Esophagus squamous epithelium (tissue), 5 donors: ENCODE measurements at regions not wholly inside any gene's neighbourhood (a gene's known extent, or its start where the extent isn't known, plus 50 kb on each side); places are given as distances from the start of the nearest gene placed in this dataset.

Experiments used
- DNase-seq: peaks from one replicate; lab custom pipeline; 2025; lab: John Stamatoyannopoulos, UW
- H3K27ac ChIP-seq, 4 donors: fragments of 200-600 bp; sonication (generic); one replicate each; pipeline ENCODE4 v1.5.1; 2016 to 2019; ENCODE audit warnings: mild to moderate bottlenecking in 1 of 4
- H3K27me3 ChIP-seq, 4 donors: fragments of 200-600 bp; sonication (generic); 1 replicate in 3 of 4; 2 replicates in 1 of 4; pipeline versions ENCODE4 v1.5.1 to v1.6.0; 2017 to 2021; ENCODE audit warnings: antibody characterized with exemption in 1 of 4
- H3K36me3 ChIP-seq, 3 donors: fragments of 200-600 bp; sonication (generic); one replicate each; pipeline ENCODE4 v1.5.1; 2016 to 2019
- H3K4me1 ChIP-seq, 3 donors: fragments of 200-600 bp; sonication (generic); one replicate each; pipeline ENCODE4 v1.5.1; 2017 to 2019
- H3K4me3 ChIP-seq, 4 donors: fragments of 200-600 bp; sonication (generic); 1 replicate in 3 of 4; 2 replicates in 1 of 4; pipeline ENCODE4 v1.5.1; 2016 to 2019; ENCODE audit warnings: mild to moderate bottlenecking in 2 of 4, moderate library complexity in 1 of 4
- H3K9me3 ChIP-seq, 3 donors: fragments of 200-600 bp; sonication (generic); one replicate each; pipeline ENCODE4 v1.5.1; 2016 to 2019
- POLR2A ChIP-seq, 4 donors: fragments of 450-650 bp; IDR thresholded peaks; one replicate each; pipeline ENCODE4 v1.6.1; 2017; ENCODE audit warnings: antibody characterized with exemption in 4 of 4, mild to moderate bottlenecking in 4 of 4, moderate library complexity in 3 of 4
- WGBS, 2 donors: methylation state at CpG; one replicate each; pipeline ENCODE4 v1.1.5; 2018; 5-methylcytosine and 5-hydroxymethylcytosine counted together
- intact Hi-C: fragments of 100-400 bp; cut with DNase I; formaldehyde crosslinking; loops from one replicate; pipeline ENCODE4 v1.15.0; 2022
- TF ChIP-seq, protein P1 (sequence below), 6 experiments: fragments of 450-650 bp in 4 of 6; fragments of 200-600 bp in 2 of 6; sonication (generic) in 2 of 6; IDR thresholded peaks; one replicate each; pipeline ENCODE4 v1.5.1; 2016 to 2019; ENCODE audit warnings: antibody characterized with exemption in 6 of 6, mild to moderate bottlenecking in 4 of 6, moderate library complexity in 4 of 6
- donor health status: DM: yes; HTN: yes; CAD: no.

GRCh38 chr7:21358648-21359047, 69.2 kb upstream of the SP4 start:
- Histone ChIP-seq H3K4me3 (no peak overlapping the region), H3K9me3 (no peaks in the 10 kb centered on the region), H3K4me1 (no peaks in the 10 kb centered on the region), H3K27me3 (peaks cover 0 to 22% (median 0%) of the 10 kb centered on the region in 4 donors), H3K36me3 (no peaks in the 10 kb centered on the region), H3K27ac (no peak overlapping the region)
- intact Hi-C loops, result no loop called here
- WGBS, 2 donors, result 74% methylated on average over 5 of the region's 5 CpGs
- TF ChIP-seq POLR2A (IDR thresholded peaks at IDR 0.05), result no peak
- TF ChIP-seq, protein P1, sequence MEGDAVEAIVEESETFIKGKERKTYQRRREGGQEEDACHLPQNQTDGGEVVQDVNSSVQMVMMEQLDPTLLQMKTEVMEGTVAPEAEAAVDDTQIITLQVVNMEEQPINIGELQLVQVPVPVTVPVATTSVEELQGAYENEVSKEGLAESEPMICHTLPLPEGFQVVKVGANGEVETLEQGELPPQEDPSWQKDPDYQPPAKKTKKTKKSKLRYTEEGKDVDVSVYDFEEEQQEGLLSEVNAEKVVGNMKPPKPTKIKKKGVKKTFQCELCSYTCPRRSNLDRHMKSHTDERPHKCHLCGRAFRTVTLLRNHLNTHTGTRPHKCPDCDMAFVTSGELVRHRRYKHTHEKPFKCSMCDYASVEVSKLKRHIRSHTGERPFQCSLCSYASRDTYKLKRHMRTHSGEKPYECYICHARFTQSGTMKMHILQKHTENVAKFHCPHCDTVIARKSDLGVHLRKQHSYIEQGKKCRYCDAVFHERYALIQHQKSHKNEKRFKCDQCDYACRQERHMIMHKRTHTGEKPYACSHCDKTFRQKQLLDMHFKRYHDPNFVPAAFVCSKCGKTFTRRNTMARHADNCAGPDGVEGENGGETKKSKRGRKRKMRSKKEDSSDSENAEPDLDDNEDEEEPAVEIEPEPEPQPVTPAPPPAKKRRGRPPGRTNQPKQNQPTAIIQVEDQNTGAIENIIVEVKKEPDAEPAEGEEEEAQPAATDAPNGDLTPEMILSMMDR (IDR thresholded peaks at IDR 0.05), result no peak
- no peak for DNase-seq

- no peak for DNase-seq
- H3K4me3 ChIP-seq, result no peak overlapping the region
- intact Hi-C loops, result no loop called here
- no peaks in the 10 kb centered on the region for H3K36me3 ChIP-seq
- no peaks in the 10 kb centered on the region for H3K4me1 ChIP-seq
- WGBS, 2 donors, result 63 to 76% methylated on average over 1 of the region's 1 CpG
- no peak for TF ChIP-seq POLR2A (IDR thresholded peaks at IDR 0.05)
- TF ChIP-seq, protein P1 (IDR thresholded peaks at IDR 0.05), result no peak
- H3K27me3 ChIP-seq, result peaks cover 0 to 18% (median 0%) of the 10 kb centered on the region in 4 donors
- no peak overlapping the region for H3K27ac ChIP-seq
- H3K9me3 ChIP-seq, result no peaks in the 10 kb centered on the region
Observed at GRCh38 chr7:21359163-21359562, 68.7 kb upstream of the SP4 start.

- no peaks in the 10 kb centered on the region for H3K4me1 ChIP-seq
- no peaks in the 10 kb centered on the region for H3K36me3 ChIP-seq
- intact Hi-C loops, result no loop called here
- H3K9me3 ChIP-seq, result no peaks in the 10 kb centered on the region
- 72 to 74% methylated on average over 5 of the region's 5 CpGs for WGBS, 2 donors
- no peak for DNase-seq
- no peak for TF ChIP-seq POLR2A (IDR thresholded peaks at IDR 0.05)
- TF ChIP-seq, protein P1 (IDR thresholded peaks at IDR 0.05), result no peak
- H3K4me3 ChIP-seq, result no peak overlapping the region
- peaks cover 0 to 9% (median 0%) of the 10 kb centered on the region in 4 donors for H3K27me3 ChIP-seq
- H3K27ac ChIP-seq, result no peak overlapping the region
Observed at GRCh38 chr7:21361413-21362125, 66.3 kb upstream of the SP4 start.

DNA sequence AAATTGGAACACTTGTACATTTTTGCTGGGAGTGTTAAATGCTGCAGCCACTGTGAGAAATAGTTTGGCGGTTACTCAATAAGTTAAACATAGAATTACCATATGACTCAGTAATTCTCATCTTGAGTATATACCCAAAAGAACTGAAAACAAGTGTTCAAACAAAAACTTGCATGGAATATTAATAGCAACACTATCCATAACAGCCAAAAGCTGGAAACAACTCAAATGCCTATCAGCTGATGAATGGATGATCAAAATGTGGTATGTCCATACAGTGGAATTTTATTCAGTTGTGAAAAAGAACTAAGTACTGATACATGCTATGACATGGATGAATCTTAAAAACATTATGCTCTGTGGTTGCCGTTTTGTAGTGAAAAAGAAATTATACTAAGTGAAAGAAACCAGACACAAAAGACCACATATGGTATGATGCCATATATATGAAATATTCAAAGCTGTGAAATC, 63.0 kb upstream of the SP4 start:
- TF ChIP-seq, protein P1 (IDR thresholded peaks at IDR 0.05), result no peak
- TF ChIP-seq POLR2A (IDR thresholded peaks at IDR 0.05), result no peak
- H3K4me1 ChIP-seq, result no peaks in the 10 kb centered on the region
- WGBS, 2 donors, result 55 to 67% methylated on average over 2 of the region's 2 CpGs
- no peak overlapping the region for H3K27ac ChIP-seq
- intact Hi-C loops, result no loop called here
- no peaks in the 10 kb centered on the region for H3K9me3 ChIP-seq
- no peak overlapping the region for H3K4me3 ChIP-seq
- peaks cover 0 to 9% (median 0%) of the 10 kb centered on the region in 4 donors for H3K27me3 ChIP-seq
- no peaks in the 10 kb centered on the region for H3K36me3 ChIP-seq
- no peak for DNase-seq

DNA sequence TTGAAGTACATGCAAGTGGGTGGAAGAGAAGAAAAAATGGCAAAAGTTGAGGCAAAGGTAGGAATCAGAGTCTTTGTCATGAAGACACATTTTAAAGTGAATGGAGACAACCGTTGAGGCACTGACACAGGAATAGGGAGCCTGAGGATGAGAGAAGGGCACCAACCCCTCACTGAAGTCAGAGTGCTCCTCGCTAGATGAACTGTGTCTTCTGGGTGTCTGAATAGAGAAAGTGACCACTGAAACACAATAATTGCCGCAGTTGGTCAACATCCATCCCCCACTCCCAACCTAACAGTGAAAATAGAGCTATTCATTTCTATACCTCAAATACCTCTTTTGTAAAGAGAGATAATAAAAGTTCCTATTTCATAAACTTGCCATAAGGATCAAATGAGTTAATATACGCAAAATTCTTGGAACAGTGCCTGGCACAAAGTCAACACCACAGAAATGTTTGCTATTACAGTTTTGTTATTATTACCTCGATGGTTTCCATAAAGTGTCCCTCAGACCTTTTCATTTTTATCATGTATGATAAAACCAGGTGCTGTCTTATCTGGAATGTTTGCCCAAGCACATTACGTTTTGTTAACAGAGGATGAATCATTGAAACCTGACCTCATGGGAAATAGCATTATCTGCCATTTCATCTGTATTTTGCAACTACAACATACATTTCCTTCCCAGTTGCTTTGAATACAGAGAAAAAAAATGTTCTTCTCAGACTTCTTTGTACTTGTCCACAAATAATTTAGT, 61.8 kb upstream of the SP4 start:
- H3K36me3 ChIP-seq, result no peaks in the 10 kb centered on the region
- DNase-seq, result no peak
- H3K9me3 ChIP-seq, result no peaks in the 10 kb centered on the region
- H3K27ac ChIP-seq, result no peak overlapping the region
- 37 to 48% methylated on average over 6 of the region's 6 CpGs for WGBS, 2 donors
- H3K4me3 ChIP-seq, result no peak overlapping the region
- TF ChIP-seq, protein P1 (IDR thresholded peaks at IDR 0.05), result no peak
- TF ChIP-seq POLR2A (IDR thresholded peaks at IDR 0.05), result no peak
- intact Hi-C loops, result no loop called here
- H3K27me3 ChIP-seq, result no peaks in the 10 kb centered on the region
- H3K4me1 ChIP-seq, result no peaks in the 10 kb centered on the region
